Upper lobe of left lung (tissue), 4 donors: ENCODE measurements at regions not wholly inside any gene's neighbourhood (a gene's known extent, or its start where the extent isn't known, plus 50 kb on each side); places are given as distances from the start of the nearest gene placed in this dataset.
"Not testable (repeated sequence)": the region's sequence is repeated elsewhere in the genome, so short reads cannot be mapped to it uniquely, and the experiment has no call there.

Source experiments
- CTCF ChIP-seq, 6 experiments: fragments of 450-650 bp in 4 of 6; fragments of 200-600 bp in 2 of 6; sonication (generic) in 2 of 6; IDR thresholded peaks; one replicate each; pipeline ENCODE4 v1.5.1; 2016 to 2019; ENCODE audit warnings: antibody characterized with exemption in 6 of 6
- POLR2A ChIP-seq, 4 donors: fragments of 450-650 bp; IDR thresholded peaks; one replicate each; pipeline ENCODE4 v1.5.1; 2016 to 2017; ENCODE audit warnings: antibody characterized with exemption in 4 of 4, mild to moderate bottlenecking in 2 of 4
- POLR2AphosphoS5 ChIP-seq, 2 donors: sonication (generic); formaldehyde crosslinking; IDR thresholded peaks; one replicate each; pipeline ENCODE4 v1.5.1; 2017; ENCODE audit warnings: antibody characterized with exemption in 2 of 2

GRCh38 chr7:55705728-55706450 lies 133.6 kb upstream of the VOPP1 start:
- TF ChIP-seq CTCF, POLR2A, POLR2AphosphoS5 (IDR thresholded peaks at IDR 0.05): not testable (repeated sequence)
